ENCODE measurements at regions not wholly inside any gene's neighbourhood (a gene's known extent, or its start where the extent isn't known, plus 50 kb on each side); places are given as distances from the start of the nearest gene placed in this dataset.

- no peaks in the 10 kb centered on the region for H3K4me1 ChIP-seq (ENCODE audit: insufficient read depth)
- H3K36me3 ChIP-seq (replicated peaks; ENCODE audit: insufficient read depth, low read depth) = no peaks in the 10 kb centered on the region
- TF ChIP-seq EZH2phosphoT487 (IDR thresholded peaks at IDR 0.05; ENCODE audit: low read depth, severe bottlenecking, unreplicated experiment) = no peak
- no peak for TF ChIP-seq EZH2 (IDR thresholded peaks at IDR 0.05; ENCODE audit: borderline replicate concordance)
- TF ChIP-seq, protein P1, sequence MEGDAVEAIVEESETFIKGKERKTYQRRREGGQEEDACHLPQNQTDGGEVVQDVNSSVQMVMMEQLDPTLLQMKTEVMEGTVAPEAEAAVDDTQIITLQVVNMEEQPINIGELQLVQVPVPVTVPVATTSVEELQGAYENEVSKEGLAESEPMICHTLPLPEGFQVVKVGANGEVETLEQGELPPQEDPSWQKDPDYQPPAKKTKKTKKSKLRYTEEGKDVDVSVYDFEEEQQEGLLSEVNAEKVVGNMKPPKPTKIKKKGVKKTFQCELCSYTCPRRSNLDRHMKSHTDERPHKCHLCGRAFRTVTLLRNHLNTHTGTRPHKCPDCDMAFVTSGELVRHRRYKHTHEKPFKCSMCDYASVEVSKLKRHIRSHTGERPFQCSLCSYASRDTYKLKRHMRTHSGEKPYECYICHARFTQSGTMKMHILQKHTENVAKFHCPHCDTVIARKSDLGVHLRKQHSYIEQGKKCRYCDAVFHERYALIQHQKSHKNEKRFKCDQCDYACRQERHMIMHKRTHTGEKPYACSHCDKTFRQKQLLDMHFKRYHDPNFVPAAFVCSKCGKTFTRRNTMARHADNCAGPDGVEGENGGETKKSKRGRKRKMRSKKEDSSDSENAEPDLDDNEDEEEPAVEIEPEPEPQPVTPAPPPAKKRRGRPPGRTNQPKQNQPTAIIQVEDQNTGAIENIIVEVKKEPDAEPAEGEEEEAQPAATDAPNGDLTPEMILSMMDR (IDR thresholded peaks at IDR 0.05; ENCODE audit: poor library complexity) = no peak
- H3K4me3 ChIP-seq = no peak overlapping the region
- H3K27ac ChIP-seq = no peak overlapping the region
- no peak overlapping the region for H2AFZ ChIP-seq
- H3K4me2 ChIP-seq = no peak overlapping the region
- H3K27me3 ChIP-seq = peaks cover 12% of the 10 kb centered on the region
- H3K79me2 ChIP-seq = no peaks in the 10 kb centered on the region
- no peaks in the 10 kb centered on the region for H3K9me3 ChIP-seq (ENCODE audit: low read depth)
- no peaks in the 10 kb centered on the region for H3K9me2 ChIP-seq (replicated peaks; ENCODE audit: insufficient read depth)
- H4K20me1 ChIP-seq (ENCODE audit: insufficient read depth, poor library complexity, severe bottlenecking) = no peaks in the 10 kb centered on the region
- WGBS (ENCODE audit: low lambda C conversion rate, missing lambda C conversion rate) = 89% methylated on average over 3 of the region's 3 CpGs
- no peak for DNase-seq (ENCODE audit: low spot score)
Observed at GRCh38 chr19:32191921-32192320, 153.5 kb upstream of the ZNF507 start.

DNA sequence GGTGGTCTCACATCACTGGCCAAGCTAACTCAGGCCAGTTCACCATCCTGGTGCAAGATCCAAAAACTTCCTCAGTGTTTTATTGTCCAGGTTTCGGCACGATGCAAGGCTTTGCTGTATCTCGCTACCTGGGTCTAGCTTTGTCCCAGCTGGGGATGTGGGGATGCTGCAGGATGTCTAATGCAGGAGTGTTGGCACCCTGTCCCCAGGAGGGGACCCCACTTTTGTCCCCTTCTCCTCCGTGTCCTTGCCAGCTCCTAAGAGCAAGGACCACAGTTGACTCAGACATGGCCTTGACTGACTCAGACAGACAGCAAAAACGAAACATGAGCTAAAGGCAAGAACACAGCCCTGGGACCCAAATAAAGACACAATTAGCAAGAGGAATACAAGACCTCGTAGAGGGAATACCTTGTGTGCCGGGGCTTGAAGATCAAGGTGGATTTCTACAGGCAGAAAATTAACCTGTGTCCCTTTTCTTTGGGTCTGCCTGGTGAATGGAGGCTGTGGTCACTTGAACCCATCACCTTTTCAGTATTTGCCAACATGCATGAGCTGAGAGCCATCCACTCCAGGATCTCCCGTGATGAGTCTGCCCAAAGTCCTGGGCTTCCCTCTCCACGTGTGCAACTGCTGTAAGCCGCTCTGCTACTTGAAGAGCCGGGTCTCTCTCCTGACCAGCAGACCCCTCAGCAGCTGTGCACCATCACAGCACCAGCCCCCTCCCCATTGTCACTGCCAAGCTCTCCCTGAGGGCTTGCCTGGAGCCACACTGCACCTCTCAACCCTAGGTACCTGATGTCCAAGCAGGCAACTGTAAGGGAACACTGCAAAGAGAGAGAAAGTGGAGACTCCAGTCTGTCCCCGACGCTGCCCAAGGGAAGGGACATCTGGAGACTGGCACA lies 149.5 kb upstream of the ZNF507 start:
- Histone ChIP-seq H4K20me1 (ENCODE audit: insufficient read depth, poor library complexity, severe bottlenecking) (no peaks in the 10 kb centered on the region), H3K36me3 (replicated peaks; ENCODE audit: insufficient read depth, low read depth) (no peaks in the 10 kb centered on the region), H2AFZ (no peak overlapping the region), H3K9me3 (ENCODE audit: low read depth) (no peaks in the 10 kb centered on the region), H3K4me2 (no peak overlapping the region), H3K4me1 (ENCODE audit: insufficient read depth) (no peaks in the 10 kb centered on the region), H3K4me3 (no peak overlapping the region), H3K79me2 (no peaks in the 10 kb centered on the region), H3K9me2 (replicated peaks; ENCODE audit: insufficient read depth) (no peaks in the 10 kb centered on the region), H3K27me3 (peaks cover 1% of the 10 kb centered on the region), H3K27ac (no peak overlapping the region)
- no peak for DNase-seq (ENCODE audit: low spot score)
- TF ChIP-seq EZH2phosphoT487 (IDR thresholded peaks at IDR 0.05; ENCODE audit: low read depth, severe bottlenecking, unreplicated experiment) = no peak
- no peak for TF ChIP-seq EZH2 (IDR thresholded peaks at IDR 0.05; ENCODE audit: borderline replicate concordance)
- TF ChIP-seq, protein P1 (IDR thresholded peaks at IDR 0.05; ENCODE audit: poor library complexity) = no peak
- WGBS (ENCODE audit: low lambda C conversion rate, missing lambda C conversion rate) = 85% methylated on average over 13 of the region's 13 CpGs

DNA sequence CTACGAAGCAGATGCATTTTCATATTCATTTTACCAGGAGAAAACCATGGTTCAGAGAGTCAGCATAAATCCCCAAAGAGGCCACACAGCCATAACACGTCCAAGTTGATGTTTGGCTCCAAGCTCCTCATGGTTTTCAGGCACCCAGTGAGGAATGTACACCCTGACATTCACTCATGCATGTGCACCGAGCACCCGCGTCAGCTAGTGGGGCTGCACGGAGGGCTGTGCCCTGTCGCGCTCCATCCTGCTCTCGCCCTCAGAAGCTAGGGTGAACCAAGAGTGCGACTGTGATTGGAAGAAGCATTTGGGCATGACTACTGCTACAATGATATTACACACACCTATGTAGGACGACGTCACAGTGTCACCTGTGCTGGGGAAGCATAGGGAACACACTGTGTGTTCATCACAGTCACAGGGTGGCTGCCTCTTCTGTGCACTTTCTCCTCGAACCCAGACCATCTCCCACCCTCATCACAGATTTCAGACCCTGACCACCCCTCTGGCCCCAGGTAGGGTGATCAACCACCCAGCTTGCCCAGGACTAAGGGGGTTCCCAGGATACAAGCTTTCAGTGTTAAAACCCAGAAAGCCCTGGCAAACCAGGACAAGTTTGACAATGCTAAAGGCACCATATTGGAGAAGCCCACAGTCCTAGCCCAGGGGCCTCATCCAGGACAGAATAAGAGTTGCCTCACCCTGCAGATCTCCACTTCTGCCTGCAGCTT lies 148.6 kb upstream of the ZNF507 start:
- Histone ChIP-seq H3K79me2 (no peaks in the 10 kb centered on the region), H4K20me1 (ENCODE audit: insufficient read depth, poor library complexity, severe bottlenecking) (no peaks in the 10 kb centered on the region), H3K9me3 (ENCODE audit: low read depth) (no peaks in the 10 kb centered on the region), H3K4me2 (no peak overlapping the region), H3K4me3 (no peak overlapping the region), H3K27ac (no peak overlapping the region), H3K9me2 (replicated peaks; ENCODE audit: insufficient read depth) (no peaks in the 10 kb centered on the region), H3K36me3 (replicated peaks; ENCODE audit: insufficient read depth, low read depth) (no peaks in the 10 kb centered on the region), H3K27me3 (no peaks in the 10 kb centered on the region), H3K4me1 (ENCODE audit: insufficient read depth) (no peaks in the 10 kb centered on the region), H2AFZ (no peak overlapping the region)
- no peak for TF ChIP-seq EZH2phosphoT487 (IDR thresholded peaks at IDR 0.05; ENCODE audit: low read depth, severe bottlenecking, unreplicated experiment)
- no peak for TF ChIP-seq EZH2 (IDR thresholded peaks at IDR 0.05; ENCODE audit: borderline replicate concordance)
- TF ChIP-seq, protein P1 (IDR thresholded peaks at IDR 0.05; ENCODE audit: poor library complexity) = no peak
- DNase-seq (ENCODE audit: low spot score) = no peak
- 88% methylated on average over 13 of the region's 13 CpGs for WGBS (ENCODE audit: low lambda C conversion rate, missing lambda C conversion rate)
